ENCODE measurements at regions not wholly inside any gene's neighbourhood (a gene's known extent, or its start where the extent isn't known, plus 50 kb on each side); places are given as distances from the start of the nearest gene placed in this dataset.
"Not testable (repeated sequence)": the region's sequence is repeated elsewhere in the genome, so short reads cannot be mapped to it uniquely, and the experiment has no call there.

DNA sequence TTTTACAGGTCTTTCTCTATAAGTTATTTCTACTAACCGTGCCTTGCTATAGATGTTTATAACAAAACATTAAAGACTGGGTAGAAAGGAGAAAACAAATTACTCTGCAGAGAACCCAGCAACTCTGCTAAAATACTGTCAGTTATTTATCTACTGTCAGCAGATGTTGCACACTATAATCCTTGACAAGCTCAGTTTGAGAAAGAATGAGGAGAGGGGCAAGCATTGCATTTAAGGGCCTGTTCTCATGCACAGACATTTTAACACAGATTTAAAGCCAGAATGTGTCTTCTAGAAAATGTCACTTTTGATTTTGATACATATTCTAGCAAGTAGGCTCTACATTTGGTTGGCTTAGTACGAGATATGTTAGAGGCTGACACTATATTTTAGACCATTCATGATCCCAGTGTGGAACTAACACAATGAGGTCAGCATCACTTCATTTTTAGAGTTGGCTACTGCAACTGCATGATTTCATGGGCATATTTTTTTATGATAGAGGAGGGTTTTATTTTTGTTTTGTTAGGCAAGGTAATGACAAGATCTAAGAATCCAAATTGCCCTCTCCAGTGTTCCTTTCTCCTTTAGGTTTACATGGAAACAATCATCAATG is 516.4 kb downstream of the ZEB2 start:
- no peak for DNase-seq

DNA sequence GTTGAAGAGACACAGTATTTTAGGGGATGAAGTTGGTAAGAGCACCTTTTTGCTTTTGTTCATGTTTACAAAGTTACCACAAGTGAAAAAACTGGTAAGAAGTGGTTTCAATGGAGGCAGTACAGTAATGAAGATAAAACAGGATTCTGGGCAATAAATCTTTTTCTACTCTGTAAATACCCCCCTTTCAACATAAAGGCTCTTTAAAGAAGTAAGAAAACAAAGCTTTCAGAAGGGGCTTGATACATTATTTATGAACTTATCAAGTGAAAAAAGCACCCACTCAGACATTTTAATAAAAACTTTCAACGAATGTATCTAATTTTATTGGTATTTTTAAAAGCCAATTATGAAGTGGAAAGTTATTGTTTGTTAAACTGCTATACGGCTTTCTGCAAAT is 522.9 kb downstream of the ZEB2 start:
- DNase-seq: no peak

DNA sequence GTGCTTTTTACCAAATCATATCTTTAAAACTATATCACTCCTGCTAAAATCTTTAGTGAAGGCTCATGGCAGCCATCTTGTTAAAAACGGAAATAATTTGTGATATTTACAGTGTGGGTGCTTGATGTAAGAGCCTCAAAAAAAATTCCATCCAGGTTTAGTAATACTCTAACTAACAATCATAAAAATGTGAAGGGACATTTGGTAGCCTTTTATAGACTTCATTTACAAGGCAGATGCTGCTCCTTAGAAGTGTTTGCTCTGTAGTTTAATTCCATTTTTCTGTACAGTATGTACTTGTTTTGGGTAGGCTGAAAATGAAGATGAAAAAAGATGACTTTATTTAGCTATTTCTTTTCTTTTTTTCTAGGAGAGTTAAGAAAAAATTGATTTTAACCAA is 525.0 kb downstream of the ZEB2 start:
- no peak for DNase-seq

DNA sequence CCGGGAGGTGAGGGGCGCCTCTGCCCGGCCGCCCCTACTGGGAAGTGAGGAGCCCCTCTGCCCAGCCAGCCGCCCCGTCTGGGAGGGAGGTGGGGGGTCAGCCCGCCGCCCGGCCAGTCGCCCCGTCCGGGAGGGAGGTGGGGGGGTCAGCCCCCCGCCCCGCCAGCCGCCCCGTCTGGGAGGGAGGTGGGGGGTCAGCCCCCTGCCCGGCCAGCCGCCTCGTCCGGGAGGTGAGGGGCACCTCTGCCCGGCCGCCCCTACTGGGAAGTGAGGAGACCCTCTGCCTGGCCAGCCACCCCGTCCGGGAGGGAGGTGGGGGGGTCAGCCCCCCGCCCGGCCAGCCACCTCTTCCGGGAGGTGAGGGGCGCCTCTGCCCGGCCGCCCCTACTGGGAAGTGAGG is 528.3 kb downstream of the ZEB2 start:
- DNase-seq: not testable (repeated sequence)

DNA sequence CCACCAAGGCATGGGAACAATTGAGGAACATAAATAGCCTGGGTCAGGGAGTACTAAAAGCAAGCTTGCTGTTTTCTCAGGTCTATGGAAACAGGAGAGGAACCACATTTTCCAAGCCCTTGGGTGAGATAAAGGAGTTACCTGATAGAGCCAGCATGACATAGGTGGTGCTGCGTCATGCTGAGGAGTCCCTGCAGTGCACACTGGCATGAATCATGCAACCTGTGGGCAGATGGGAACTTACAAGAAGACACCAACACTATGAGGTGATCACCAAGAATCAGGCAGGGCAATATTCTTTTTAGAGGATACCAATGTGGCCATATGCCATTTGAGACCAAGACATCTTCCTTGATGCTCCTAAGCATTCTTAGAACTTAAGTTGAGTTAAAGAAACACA is 531.8 kb downstream of the ZEB2 start:
- DNase-seq: no peak

DNA sequence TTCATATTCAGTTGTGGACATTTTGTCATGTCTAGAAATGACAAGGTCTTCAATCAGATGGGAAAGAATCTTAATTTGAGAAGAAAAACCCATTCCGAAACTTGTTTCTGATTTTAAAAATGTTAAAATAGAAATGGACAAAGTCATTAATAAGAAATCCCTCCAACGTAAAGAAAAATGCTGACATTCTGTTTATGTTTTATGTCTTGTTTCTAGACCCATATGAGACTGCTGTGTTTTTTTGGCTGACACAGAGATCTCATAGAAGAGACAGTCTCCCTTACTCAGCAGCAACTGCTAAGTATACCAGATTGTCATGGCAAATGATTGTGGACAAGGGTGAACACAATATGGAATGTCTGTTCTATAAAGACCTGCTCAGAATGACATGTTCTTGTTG is 538.5 kb downstream of the ZEB2 start:
- no peak for DNase-seq

DNA sequence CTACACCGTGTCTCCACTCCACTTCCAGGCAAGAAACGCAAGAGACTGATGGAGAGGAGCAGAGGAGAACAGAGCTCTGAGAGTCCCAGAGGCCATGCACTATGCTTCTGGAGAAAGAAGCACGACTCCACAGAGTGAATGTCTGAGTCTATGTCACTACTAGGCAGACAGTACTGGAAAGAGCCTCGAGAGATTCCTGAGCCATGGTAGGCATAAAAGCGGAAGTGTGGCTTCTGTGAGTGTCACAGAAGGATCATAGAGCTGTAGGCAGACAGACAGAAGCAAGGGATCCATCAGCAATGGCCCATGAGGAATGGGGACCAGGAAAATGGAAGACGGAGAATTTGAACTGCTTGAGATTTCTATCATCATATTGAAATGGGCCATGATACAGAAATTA is 542.6 kb downstream of the ZEB2 start:
- no peak for DNase-seq

DNA sequence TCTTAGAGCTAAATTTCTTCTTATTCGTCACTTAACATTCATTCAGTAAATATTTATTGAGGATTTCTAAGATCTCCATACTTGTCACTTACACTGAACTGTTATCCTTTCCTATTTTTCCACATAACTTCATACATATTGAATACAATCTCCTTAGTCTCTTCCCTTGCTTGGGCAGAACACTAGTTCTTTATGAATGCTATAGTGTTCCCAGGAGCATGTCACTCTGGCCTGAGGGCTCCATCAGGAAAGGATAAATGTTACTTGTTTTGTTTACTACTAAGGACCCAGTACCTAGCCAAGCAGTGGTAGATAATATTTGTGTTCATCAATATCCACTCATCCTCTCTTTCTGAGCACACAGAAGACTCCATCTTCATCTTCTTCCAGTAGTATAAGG is 544.7 kb downstream of the ZEB2 start:
- DNase-seq: no peak

DNA sequence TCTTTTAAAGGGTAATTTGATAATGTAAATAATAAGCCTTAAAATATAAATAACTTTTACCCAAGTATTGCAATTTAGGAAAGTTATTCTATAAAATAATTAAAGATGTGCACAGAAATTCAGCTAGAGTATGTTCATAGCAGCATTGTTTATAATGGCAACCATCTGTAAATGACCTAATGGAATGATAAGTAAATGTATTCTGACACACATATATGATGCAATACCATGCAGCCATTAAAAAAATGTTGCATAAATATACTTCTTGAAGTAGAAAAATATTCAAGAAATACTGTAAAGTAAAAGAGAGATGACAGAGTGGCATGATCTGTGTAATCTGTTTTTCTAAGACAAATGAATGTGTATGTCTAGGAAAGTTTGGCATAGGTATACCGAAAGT is 545.7 kb downstream of the ZEB2 start:
- DNase-seq: no peak

DNA sequence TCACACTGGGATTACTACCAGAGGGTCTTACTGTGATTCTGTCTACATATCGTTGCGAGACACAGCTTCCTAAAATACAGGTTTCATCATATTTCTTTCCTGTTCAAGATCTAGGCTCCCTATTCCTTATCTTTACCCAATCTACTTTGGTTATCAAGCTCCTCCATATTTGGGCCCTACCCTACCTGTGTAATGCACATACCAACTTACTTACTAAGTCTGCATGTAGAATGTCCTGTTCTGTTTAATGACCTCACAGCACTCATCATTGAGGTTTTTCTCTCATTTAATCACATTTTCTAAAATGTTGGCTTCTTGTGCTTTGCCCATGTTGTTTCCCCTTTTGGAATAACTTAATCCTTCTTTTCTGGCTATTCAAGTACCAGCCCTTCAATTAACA is 551.1 kb downstream of the ZEB2 start:
- no peak for DNase-seq

DNA sequence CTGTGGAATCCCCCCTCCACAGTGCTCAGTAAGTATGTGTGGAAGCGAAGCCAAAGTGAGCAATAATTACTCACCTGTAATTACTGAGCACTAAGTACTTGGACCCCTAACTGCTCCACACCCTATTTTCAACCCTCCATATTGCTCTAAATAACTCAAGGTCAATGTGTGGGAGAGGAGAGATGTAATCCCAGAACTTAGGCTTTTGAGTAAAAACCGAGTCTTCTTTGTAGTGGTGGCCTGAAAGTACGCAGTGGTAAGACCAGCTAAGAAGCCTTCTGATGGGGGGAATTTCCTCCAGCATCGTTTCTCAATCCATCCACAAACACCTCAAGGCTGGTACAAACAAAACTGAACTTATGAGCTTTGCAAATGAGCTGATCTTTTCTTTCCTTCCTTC is 551.6 kb downstream of the ZEB2 start:
- no peak for DNase-seq

DNA sequence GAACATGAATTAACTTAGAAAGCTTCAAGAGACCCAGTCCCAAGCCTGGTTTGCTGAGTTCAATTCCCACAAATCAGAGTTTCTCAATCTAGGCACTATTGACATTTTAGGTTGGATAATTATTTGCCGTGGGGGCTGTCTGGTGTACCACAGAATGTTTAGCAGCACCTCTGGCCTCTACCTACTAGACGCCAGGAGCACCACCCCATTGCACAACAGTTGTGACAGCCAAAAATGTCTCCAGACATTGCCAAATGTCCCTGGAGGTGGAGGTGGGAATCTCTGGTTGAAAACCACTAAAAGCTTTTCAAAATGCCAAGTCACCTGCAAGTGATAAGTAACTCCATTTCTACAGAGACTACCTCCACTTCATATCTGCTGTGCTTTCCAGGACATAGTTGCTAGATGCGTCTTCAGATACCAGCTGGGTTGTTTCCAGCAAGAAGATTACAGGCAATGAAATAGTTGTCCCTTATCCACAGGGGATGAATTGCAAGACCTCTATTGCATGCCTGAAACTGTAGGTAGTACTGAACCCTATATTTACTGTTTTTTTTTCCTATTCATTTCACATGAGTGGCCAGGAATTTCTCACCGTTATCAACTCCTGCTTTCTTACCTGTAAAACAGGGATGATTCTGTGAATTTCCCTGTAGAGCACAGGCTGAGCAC is 554.3 kb downstream of the ZEB2 start:
- DNase-seq: no peak

DNA sequence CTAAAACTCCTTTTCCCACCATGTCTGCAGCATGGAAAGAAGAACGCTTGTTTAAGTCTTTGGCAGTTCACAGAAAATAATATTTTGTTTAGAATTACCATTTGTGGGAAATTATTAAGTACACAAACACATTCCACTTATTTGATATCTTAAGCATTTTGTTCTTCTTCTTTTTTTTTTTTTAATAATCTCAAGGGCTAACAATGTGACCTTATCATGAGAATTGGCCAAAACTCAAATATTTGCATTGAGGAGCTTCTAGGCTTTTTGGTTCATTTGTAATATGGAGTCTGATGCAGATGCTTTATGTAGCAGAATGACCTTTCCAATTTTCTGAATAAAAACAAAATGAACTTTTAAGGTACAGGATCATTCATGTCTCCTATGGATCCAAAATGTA is 555.0 kb downstream of the ZEB2 start:
- DNase-seq: no peak

DNA sequence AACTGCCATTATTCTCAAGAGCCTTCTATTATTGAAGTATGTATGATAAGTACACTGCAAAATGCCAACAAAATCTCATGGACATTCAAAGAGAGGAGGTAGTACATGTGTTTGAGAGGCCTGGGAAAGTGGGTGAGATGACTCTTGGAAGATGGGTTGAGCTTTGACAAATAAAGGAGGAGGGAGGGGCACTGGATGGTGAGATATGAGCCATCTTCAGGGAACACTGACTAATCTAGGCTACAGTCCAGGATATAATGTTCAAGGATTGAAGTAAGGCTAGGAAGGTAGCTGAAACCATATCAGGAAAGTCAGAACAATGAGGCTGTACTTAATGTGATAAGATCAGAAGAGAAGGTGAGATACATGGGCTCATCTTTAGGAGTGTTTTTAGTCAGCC is 559.7 kb downstream of the ZEB2 start:
- no peak for DNase-seq

DNA sequence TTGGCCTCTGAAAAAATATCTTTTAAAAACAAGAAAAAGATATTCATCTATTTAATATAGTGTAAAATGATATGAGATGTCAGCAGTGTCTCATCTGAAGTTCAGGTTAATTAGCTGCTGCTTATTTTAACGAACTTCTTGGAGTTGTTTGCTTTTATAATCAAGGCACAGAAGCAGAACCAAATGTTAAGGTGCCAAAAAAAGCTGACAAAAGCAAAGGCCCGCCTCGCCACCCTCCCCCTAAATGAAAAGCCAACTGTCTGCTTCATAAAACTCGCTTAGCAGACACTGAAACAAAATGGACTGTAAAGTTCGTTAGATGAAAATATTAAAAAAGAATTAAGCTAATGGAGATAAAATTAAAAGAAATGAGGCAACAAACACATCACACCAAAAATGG is 562.6 kb downstream of the ZEB2 start:
- no peak for DNase-seq

DNA sequence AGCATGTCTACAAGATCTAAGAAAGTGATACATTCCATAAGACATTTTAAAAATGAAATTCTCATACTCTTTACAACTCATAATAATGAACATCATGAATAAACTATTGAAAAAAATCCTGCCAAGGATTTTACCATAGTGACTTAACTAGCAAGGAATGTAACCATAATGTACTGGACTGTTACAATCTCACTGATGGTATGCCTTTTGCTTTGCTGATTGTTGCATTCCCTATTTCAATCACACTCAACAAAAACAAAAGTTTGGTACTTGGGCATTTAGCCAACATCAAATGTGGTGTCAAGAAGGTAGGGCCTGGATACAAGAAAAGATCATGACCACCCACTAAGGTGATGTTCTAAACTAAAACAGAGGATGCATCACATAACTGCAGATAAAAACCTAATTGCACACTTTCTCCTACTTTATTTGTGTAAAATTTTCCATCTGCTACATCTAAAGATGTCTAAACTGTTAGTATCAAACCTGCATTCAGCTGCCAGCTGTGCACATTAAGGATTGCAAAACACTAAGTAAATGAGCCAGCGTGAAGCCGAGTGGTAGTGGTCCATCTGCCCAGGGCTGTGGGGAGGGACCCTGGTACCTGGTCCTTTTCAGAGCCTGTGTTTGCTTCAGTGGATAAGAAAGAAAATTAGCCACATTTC is 564.4 kb downstream of the ZEB2 start:
- DNase-seq: no peak

DNA sequence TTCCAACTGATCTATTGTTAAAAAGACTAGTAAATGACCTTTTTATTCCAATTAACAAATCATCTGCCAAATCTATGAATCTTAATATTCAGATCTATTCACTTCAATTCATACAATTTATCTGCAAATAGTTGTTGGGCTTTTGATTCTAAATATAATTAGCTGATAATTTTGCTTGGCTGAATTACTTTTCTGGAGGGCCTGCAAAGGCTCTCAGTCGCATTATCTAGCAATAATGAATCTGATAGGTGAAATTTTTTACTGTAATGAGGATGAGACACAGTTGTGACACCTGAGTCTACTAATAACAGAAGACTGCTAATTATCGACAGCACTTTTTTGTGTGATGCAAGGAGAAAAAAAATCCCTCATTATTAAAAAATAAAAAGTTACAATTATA is 565.1 kb downstream of the ZEB2 start:
- no peak for DNase-seq

DNA sequence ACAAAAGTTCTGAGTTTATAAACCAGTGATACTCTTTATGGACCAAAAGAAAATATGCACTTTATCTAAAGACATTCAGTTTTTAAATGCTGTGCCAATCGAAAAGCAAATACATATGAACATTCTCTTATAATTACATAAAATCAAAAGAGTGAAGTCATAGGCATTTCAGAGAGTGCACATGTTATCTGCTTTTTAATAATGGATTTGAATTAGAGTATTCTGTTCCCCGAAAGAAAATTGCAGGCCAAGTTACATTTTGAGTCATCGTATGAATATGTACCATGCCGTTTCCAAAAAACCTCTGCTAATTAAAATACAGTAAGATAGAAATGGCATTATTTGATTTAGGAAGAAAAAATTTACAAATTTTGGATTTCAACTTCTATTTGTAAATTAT is 565.7 kb downstream of the ZEB2 start:
- no peak for DNase-seq

DNA sequence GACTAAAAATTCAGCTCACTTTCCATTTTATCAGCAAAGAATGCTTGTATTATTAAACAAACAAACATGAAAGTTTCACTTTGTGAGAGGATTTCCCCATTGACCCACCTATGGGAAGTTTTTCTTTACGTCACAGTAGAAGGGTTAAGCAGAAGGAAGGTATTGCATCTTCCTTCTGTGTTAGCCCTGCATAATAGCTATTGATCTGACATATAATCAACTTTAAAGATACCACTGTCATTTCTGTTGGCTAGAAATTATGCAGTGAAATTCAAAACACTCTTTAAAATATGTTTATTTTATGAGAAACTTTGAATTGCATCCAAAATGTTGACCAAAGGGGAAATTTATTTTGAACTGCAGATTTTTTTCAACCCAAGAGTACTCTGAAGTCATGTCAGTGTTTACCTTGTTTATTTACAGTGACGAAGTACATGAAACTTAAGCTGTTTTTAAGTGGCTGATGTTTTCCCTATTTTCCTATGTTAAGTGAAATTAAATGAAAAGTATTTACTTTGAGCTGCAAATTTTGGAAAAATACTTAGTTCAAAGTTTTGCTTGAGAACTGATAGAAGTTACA is 566.4 kb downstream of the ZEB2 start:
- DNase-seq: no peak

DNA sequence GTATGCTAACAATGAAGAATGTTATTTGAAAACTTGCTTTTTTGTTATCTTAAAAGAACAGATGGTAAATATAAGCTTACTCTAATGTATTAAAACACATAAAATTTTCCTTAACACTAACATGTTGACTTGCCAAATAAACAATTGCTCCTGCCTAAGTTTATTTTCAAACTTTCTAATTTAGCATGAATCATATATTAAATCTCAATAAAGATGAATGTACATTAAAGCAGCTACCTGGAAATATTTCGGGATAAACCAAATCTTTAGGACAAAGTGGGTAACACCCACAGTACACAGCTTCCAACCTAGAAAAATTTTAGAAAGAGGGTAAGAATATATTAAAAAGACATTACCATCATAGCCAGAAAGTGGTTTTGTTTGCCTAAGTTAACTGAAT is 567.4 kb downstream of the ZEB2 start:
- no peak for DNase-seq

DNA sequence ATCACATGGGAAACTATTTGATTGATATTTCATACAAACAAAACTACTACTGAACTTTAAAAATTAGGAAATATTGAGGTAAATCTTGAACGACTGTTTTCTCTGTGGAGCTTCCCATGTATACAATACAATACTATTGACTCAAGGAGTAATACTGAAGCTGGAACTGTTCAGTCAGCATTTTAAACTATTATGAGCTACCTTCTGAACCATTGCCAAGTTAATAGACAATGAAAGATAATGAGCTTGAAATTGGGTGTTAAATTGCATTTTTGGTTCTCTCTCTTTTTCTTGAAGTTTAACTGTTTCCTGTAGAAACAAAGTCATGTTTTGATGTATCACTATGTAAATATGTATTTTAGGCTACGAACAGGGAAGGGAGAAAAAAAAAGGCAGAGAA is 569.2 kb downstream of the ZEB2 start:
- DNase-seq: no peak

DNA sequence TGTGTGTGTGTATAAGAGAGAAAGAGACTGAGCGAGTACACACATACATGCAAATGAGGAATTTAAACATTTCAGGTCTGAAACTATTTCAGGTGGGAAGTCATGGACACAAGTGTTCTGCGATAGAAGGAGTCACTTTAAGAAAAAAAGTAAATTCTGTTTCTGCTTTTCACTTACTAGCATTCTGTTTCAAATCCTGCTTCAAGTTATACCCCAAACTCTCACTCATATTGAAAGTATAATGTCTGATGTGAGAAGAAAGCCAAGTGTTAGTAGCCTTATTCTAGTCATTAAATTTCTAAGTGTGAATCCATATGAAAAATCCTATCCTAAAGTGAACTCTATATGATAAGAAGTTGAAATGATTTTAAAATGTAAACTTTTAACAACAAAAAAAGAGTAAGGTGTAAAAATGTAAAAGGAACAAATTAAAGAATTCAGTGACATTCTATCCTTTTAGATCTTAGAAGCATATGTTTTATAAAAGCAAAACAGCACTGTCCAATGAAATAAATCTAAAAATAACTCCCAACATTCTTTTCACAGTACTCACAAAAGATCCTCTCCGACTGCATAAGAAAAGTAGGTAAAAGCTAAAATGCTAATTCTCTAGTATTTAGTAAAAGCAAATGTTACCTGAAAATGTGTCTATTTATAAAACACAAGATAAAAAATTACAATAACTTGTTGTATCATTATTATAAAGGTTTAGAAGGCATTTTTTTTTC is 570.6 kb downstream of the ZEB2 start:
- DNase-seq: no peak

DNA sequence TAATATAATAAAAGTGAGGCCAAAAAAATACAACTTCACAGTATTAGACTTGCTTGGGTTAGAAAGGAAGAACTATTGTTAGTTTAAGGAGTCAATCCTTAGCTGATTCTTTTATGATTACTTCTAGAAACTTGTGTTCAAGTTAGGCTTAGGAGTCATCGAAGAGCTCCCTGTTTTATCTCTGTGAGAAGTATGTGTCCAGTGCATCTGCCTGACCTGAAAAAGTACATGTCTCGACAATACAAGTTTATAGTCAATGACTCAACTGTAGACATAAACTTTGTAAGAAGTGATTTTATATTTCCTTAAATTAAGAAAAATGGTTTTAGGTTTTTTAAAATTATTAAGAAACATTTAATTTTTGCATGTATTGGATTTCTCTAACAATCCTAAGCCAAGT is 571.2 kb downstream of the ZEB2 start:
- no peak for DNase-seq

Data from inflammatory macrophage treated with lipopolysaccharide for 1 hour (primary cell).